ENCODE measurements at regions not wholly inside any gene's neighbourhood (a gene's known extent, or its start where the extent isn't known, plus 50 kb on each side); places are given as distances from the start of the nearest gene placed in this dataset.
A peak's percentile ranks its signal among the peaks of the same experiment; 100 is the strongest.

- DNase-seq (ENCODE audit: low spot score) (no peak), ATAC-seq (no peak)
Measured at GRCh38 chr7:18081617-18082016, 54.0 kb upstream of the PRPS1L1 start.

GRCh38 chr7:18082169-18082568 is 54.5 kb upstream of the PRPS1L1 start:
- no peak for ATAC-seq
- DNase-seq (ENCODE audit: low spot score) = no peak

- ATAC-seq (peak; percentile 25), DNase-seq (ENCODE audit: low spot score) (no peak)
Measured at GRCh38 chr7:18086165-18087025, 58.7 kb upstream of the PRPS1L1 start.

GRCh38 chr7:18087026-18087686 is 59.5 kb upstream of the PRPS1L1 start:
- ATAC-seq = no peak
- DNase-seq (ENCODE audit: low spot score) = no peak

GRCh38 chr7:18087687-18088078 is 60.0 kb upstream of the PRPS1L1 start:
- DNase-seq (ENCODE audit: low spot score) (no peak), ATAC-seq (no peak)

- ATAC-seq (no peak), DNase-seq (ENCODE audit: low spot score) (no peak)
Measured at GRCh38 chr7:18096087-18096486, 68.4 kb upstream of the PRPS1L1 start.

GRCh38 chr7:18102576-18102975 is 74.9 kb upstream of the PRPS1L1 start:
- no peak for ATAC-seq
- DNase-seq (ENCODE audit: low spot score) = no peak

GRCh38 chr7:18103436-18104218 is 76.0 kb upstream of the PRPS1L1 start:
- no peak for DNase-seq (ENCODE audit: low spot score)
- no peak for ATAC-seq

- ATAC-seq = no peak
- no peak for DNase-seq (ENCODE audit: low spot score)
Measured at GRCh38 chr7:18109762-18110161, 82.1 kb upstream of the PRPS1L1 start.

- ATAC-seq (no peak), DNase-seq (ENCODE audit: low spot score) (no peak)
Measured at GRCh38 chr7:18116661-18117060, 89.0 kb upstream of the PRPS1L1 start.

GRCh38 chr7:18117482-18117881 is 89.8 kb upstream of the PRPS1L1 start:
- no peak for DNase-seq (ENCODE audit: low spot score)
- no peak for ATAC-seq

- no peak for DNase-seq (ENCODE audit: low spot score)
- no peak for ATAC-seq
Measured at GRCh38 chr7:18119985-18120384, 92.3 kb upstream of the PRPS1L1 start.

- no peak for DNase-seq (ENCODE audit: low spot score)
- ATAC-seq = no peak
Measured at GRCh38 chr7:18123508-18124239, 96.0 kb upstream of the PRPS1L1 start.

GRCh38 chr7:18125476-18125875 is 97.8 kb upstream of the PRPS1L1 start:
- no peak for DNase-seq (ENCODE audit: low spot score)
- ATAC-seq = no peak

- ATAC-seq = no peak
- DNase-seq (ENCODE audit: low spot score) = no peak
Measured at GRCh38 chr7:18126281-18126680, 98.6 kb upstream of the PRPS1L1 start.

GRCh38 chr7:18128846-18129245 is 101.2 kb upstream of the PRPS1L1 start:
- DNase-seq (ENCODE audit: low spot score) (no peak), ATAC-seq (no peak)

- DNase-seq (ENCODE audit: low spot score) (no peak), ATAC-seq (no peak)
Measured at GRCh38 chr7:18132811-18133210, 105.2 kb upstream of the PRPS1L1 start.

GRCh38 chr7:18133921-18134320 is 106.3 kb upstream of the PRPS1L1 start:
- ATAC-seq = no peak
- DNase-seq (ENCODE audit: low spot score) = no peak

GRCh38 chr7:18140943-18141342 is 113.3 kb upstream of the PRPS1L1 start:
- ATAC-seq = no peak

GRCh38 chr7:18144166-18144565 is 116.5 kb upstream of the PRPS1L1 start:
- DNase-seq (ENCODE audit: low spot score) (no peak), ATAC-seq (no peak)

More at GRCh38 chr7:18140943-18141342, 113.3 kb upstream of the PRPS1L1 start:
- no peak for DNase-seq (ENCODE audit: low spot score)

- ATAC-seq (no peak), DNase-seq (ENCODE audit: low spot score) (no peak)
Measured at GRCh38 chr7:18145160-18145559, 117.5 kb upstream of the PRPS1L1 start.

All from left lobe of liver (tissue), 2 donors.